GM21528 (cell line): ENCODE measurements at regions not wholly inside any gene's neighbourhood (a gene's known extent, or its start where the extent isn't known, plus 50 kb on each side); places are given as distances from the start of the nearest gene placed in this dataset.

ENCODE experiments used
- ATAC-seq: cut with Tn5 transposase; IDR thresholded peaks from one replicate; pipeline ENCODE4 v1.9.1; 2021; ENCODE audit warnings: mild to moderate bottlenecking, moderate library complexity; ENCODE audit not compliant: unreplicated experiment, low FRiP score

DNA sequence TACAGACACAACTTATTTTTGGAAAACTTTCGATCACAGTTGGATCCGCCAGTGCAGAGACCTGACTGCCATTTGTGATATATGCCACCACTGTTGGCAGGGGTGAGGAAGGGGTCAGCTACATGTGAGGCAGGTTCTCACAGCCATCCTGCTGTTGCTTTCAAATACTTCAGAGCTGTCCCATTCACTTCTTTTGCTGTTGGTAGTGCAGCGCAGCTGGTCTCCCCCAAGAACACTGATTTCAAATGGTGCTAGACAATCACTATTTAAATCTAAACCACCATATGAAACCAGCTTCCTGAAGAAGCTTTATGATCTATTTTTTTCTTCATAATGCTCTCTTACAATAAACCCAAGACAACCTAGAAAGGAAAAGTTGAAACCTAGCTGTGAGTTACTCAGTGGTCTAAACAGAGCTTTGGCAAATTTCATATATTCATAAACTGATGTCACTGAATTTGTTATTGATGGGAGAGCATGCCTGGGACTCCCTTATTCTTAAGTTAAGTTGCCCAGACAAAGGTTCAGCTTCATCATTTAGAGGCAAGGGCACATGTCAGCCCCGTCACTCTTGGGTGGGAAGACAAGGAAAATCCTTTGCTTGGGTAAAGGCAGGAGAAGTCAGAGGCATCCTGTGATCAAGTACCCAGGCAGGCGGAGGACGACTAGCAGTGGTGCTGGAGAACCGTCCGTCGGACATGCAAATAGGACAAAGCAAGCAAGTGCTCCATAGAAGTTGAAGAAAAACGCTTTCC lies 143.4 kb upstream of the KLF14 start:
- ATAC-seq: no peak

DNA sequence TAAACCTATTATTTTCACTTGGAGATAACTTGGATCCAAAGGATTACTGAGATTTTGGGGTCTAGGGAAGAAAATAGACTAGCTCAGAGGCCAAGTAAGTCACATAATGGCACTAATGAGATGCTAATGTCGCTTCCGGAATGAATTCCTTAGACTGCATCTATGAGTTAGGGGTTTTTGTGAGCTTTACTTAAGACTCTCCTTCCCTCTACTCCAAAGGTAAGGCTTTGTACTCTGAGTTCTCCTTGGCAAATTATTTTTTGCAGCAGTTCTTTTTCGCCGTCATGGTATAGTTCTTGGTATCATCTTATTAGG lies 143.9 kb upstream of the KLF14 start:
- no peak for ATAC-seq

DNA sequence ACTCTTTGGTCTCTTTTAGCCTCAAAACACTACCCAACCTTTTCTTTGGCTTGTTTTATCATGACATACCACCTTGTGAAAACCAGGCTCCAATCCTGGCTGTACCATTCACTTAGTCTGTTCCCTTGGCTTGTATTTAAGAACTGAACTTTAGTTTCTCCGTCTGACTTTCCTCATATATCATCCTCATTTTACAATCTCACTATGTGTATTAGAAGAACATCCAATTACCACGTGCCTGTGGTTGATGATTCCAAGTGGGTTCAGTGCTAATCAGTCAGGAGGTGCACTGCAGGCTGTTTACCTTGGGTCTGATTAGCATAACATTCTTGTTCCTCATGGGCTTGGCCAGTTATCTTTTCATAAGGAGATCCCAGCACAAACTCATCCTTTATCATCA lies 144.8 kb upstream of the KLF14 start:
- ATAC-seq: no peak

DNA sequence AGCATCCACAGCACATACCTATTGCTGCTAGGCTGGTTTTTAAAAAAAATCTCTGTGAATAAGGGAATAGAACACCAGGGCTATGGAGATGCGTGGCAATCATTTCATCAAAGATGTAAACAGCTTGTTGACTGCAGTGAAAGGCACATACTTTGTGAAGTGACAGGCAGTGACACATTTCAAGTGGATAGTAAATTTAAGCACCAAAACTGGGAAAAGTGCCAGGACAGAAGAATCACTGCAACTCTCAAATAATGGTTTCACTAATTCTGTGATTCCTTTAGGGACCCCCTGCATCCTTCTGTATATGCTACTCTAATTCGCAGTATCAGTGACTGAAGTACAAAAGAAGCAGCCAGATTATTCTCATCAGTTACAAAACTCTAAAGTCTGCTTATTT lies 145.2 kb upstream of the KLF14 start:
- ATAC-seq: no peak

DNA sequence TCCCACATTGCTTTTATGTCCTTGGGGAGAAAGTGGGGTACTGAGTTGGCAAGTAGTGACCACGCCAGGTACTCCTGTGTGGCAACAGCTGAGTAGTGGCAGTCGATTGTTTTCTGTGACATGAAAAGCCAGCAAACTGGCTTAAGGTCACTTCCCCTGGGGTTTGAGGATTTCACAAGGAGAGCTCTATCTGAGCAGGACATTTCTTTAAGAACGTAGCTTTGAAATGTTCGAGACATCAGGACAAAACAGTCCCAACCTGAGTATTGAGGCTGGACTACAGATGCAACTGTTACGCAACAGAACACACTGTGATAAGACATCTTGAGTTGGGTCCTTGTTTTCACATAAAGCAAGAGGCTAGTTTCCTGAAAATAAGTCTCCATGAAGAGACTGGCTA lies 146.7 kb upstream of the KLF14 start:
- no peak for ATAC-seq

DNA sequence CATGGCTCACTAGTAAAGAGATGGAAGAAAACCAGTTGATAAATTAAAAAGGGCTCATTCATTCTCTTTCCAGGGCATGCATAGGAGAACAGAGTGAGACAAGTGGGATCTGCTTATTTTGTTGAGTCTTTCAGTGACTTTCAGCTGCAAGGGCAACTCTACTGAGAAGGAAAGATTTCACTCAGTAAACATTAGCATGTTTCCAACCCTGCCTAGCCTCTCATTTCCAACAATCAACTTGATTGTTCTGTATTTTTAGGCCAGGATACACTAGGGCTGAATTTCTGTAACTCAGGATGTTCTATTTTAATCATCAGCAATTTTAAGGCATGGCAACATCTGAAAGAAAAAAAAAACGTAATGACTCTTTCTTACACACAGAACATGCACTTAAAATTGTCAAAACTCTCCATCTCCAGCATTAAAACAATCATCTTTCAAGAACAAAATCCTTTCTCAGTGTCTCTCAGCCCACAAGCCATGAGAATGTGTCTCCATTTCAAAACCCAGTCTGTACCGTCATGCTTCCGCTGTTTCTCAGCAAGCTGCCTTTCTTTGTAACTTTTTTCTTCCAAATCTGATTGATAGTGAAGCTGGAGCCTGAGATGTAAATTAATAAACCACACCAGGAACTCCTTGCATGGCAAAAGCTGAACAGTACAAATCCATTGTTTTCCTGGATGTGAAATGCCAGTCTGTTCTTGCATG lies 147.2 kb upstream of the KLF14 start:
- ATAC-seq: no peak

DNA sequence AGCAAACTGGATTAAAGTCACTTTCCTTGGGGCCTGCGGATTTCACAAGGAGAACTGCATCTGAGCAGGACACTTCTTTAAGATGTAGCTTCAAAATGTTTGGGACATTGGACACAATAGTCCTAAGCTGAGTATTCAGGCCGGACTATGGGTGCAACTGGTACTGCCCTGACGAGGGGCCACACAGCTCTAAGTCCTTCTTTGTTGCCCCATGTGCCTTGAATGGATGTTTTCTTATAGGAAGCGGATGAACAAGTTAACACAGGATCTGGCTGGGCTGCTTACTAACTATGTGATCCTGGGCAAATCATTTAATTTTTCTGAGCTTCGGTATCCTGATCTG lies 147.8 kb upstream of the KLF14 start:
- no peak for ATAC-seq

DNA sequence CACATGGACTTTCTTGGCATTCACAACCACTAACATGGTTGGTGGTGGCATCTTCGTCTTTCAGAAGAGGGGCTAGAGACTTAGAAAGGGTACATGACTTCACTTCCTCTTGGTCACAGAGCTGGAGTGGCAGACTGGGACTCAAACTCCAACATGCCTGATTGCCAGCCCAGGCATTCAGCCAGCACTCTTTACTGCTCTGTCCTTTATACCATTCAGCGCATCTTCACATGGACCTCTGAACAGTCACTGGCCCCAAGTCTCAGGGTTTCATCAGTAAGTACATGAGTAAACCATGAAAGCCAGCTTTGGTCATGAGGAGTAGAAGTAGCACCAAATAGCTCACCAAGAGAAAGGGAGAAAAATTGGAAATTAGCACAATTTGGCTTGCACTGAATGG lies 148.4 kb upstream of the KLF14 start:
- no peak for ATAC-seq

DNA sequence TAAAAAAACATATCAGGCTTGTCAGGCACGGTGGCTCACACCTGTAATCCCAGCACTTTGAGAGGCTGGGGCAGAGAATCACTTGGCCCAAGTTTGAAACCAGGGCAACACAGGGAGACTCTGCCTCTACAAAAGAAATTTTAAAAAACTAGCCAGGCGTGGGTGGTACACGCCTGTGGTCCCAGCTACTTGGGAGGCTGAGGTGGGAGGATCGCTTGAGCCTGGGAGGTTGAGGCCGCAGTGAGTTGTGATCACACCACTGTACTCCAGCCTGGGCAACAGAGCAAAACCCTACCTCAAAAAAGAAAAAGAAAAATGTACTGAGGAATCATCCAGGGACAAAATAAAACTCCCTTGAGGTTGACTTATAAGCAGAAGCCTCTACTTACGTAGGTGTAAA lies 149.9 kb upstream of the KLF14 start:
- ATAC-seq: no peak

DNA sequence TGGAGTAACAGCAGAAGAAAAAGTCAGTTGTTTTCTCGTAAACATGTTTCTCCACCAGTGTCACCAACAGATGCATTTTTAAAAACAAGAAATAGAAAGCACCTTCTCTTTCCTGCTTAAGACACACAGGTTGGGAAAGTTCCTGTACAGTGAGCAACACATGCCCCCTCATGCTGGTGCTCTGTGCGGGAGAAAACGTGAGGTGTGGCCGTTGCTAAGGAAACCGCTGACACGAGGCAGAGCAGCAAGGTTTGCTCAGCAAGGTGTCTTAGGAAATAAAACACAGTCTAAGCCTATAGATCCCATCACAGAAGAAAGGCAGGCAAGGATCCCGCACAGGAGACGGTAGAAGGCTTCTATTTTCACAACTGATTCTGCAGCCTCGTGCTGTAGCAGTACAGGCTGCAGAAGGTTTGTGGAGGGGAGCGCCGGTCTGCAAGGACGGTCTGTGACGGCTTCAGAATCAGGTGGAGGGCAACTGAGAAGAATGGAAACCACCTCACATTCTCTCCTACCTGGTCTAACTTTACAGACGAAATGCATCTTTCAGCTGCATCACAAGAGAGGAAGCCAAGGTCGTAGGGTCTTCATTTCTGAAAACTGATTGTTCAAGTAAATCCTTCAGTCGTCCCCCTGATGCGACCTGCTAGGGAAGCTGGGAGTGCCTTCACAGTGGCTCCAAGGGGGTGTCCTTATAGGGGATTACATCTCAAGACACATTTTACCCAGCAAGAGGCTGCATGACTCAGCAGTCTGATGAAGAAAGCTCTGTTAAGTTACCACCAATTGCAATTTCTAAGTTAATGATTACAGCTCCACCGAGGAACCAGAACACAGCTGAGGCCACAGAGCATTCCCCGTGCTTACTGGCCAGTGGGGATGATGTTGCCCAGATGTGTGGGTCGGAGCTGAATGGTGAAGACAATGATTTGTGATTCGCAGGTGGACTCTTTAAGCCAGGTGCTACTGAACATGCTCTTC lies 150.7 kb upstream of the KLF14 start:
- no peak for ATAC-seq

DNA sequence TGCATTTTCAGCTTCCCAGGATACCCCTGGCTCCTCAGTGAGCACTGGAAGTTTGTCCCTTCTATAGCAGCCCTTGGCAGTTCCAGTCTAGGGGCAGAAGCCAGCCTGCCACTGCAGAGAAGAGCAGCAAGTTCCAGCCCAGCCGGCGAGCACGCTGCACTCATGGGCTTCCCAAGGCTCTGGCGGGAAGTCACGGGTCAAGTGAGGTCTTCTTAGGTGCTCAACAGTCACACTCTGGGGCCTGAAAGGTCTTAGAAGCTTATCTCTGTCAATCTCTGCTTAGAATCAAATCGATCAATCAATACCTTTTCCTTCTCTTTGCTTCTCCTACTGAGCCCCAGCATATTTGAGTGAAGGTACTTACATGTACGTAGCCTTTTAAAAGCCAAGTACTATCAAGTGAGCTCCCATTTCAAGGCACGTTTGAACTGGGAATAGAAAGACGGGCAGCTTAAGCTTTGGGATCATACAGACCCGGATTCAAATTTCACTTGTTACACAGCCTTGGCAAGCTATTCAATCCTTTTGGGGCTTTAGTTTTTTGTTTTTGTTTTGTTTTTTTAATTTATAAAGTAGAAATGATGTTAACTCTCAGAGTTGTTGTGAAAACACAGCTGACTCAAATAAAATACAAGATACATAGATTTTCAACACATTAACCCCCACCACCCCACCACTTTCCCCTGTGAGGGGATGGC lies 152.6 kb upstream of the KLF14 start:
- ATAC-seq: no peak

DNA sequence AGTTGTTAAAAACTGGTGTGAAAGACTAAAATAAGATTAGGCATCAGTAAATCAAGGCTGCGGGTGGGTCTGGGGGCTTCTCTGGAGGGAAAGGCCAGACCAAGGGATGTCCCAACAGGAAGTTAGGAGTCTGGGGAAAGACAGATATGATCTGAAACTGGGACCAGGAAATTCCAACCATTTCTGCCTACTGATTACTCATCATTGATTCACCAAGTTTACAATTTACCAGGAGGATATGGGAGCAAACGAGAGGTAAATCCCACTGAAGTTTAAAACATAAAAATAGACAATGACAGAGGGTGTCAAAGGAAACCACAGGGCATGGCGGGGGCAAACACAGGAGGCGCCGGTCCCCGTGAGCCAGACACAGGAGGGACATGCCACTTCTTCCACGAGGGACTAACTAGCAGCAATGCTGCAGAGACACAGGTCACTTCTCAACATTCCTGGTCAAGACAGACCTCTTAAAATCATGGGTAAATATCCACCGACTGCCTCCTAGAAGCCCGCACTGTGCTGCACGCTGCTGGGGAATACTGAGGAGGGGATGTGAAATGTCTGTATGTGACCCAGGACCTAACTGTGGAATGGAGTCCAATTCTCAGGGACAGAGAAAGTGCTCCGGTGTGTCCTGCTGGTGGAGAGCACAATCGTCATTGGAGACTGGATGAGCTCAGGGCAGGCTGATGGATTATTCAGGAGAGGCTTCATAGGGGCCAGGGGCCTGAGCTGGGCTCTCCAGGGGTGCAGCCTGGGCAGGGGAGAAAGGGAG lies 153.4 kb upstream of the KLF14 start:
- no peak for ATAC-seq

DNA sequence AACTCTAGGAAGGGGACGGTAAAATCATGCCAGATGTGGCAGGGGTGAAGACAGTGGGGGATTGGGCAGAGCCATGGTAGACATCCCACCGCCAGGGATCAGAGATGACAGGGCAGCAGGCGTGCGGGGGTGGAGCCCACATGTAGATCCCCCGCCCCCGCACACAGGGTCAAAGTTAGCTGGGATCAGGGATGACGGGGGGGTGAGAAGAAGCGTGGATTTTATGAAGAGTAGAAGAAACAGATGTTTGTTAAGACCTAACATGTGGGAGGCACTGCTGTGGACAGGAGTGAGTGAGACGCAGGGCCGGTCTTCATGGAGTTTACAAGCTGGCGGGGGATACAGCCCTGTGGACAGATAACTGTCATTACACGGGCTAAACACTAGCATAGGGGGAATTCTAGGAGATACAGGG lies 154.0 kb upstream of the KLF14 start:
- ATAC-seq: no peak

DNA sequence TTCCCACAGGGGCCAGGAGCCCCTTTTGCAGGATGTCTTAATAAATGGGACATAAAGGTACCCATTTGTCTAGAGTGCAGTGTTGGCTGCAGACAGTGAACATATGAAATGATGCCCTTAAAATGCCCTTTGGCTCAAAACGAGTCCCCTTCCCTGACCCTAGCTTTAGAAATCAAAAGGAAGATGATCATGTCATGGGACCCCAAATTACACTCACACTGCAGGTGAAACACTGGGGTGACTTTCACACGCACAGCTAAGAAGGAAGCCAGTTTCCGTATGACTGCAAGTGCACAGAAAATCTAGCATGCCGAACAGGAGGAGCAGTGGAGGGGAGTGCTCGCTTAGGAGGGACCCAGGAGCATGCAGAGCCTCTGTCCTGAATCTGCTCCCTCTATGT lies 154.5 kb upstream of the KLF14 start:
- ATAC-seq: no peak

DNA sequence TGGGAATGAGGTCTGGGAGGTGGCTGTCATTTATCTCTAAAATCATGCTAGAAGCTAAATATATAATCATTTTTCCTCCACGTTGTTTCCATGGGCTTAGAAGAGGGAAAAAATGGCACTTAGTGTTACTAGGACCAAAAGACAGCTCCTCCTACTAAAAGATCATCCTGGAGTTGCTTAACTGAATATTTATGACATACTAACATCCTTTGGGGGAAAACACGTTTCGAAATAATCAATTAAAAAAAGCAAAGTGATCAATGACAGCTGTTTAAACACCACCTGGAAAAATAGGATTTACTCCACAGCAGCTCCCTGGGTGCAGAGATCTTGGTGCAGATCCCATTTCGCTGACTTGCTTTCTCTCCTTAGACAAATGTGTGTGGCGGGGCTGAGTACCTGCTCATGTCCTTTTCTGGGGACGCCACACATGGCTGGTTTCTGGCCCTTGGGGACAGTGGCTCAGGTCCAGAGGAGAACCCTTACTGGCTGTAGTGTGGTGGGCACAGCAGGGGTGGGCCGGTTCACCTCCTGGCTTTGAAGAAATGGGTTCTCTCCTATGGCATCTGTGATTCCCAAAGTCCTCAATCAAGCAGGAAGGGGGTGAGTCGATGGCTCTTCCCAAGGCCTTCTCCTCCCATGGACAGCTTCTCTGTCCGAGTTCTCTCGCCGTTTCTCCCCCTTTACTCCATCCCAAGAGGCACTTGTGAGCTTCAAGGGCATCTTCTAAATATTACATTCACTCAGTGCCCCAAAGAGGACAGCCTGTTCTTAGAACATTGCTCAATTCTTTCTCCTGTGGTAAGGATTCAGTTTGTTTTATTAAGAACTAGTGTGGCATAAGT lies 156.4 kb upstream of the KLF14 start:
- ATAC-seq: no peak

DNA sequence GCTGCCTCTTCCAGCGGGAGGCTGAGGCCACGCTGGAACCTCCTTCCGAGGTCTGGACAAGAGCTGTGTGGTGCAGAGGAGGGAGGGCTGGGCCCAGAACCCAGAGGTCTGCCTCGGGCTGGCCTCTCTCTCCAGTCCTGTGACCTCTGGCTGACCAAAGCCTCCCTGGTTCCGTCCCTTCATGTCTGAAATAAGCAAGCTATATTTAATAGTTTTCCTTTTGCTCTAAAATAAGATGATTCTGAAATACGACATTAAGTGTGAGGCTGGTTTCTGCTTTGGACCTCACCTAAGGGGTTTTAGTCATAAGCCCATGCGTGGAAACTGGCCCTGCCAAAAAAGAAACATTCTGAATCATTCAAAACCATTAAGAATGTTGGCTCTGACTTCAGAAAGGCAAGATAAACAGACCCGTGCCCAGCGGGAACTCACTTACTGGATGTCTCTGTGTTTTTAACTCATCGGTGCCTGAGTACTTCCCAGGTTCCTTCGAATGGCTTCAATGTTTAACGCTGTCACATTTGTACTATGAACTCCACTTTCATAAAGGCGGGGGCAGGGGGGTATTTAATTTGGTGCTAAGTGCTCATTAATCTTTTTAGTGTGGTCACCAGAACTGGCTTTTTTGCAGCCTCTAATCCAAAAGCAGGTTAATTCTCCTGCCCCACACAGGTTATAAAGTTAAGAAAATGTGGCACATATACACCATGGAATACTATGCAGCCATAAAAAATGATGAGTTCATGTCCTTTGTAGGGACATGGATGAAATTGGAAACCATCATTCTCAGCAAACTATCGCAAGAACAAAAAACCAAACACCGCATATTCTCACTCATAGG lies 157.5 kb upstream of the KLF14 start:
- ATAC-seq: no peak

DNA sequence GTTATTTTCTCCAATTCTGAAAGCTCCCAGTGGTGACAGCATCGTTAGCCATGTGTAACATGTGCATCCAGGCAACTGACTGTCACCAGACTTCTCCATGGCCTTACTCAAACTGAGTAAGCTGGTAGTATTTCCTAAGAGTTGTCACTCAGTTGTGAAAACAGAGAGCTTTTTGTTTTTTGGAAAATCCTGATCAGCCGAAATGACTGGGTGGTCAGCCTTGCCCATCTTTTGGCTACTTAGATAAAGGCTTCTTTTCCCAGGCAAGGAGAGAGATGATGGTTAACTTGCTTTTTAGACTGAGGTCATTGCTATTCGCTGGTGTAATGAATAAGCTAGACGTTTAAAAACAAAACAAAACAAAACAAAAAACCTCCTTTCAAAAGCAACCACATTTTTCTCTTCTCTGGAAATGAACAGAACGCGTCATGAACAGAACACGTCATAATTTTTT lies 159.5 kb upstream of the KLF14 start:
- no peak for ATAC-seq
